Glomerular endothelial cell (primary cell): ENCODE measurements at regions not wholly inside any gene's neighbourhood (a gene's known extent, or its start where the extent isn't known, plus 50 kb on each side); places are given as distances from the start of the nearest gene placed in this dataset.

ENCODE experiments used
- DNase-seq: peaks from one replicate; pipeline ENCODE4 v3.0.0-alpha.2; 2011; ENCODE audit warnings: low read depth, low spot score; ENCODE audit errors: extremely low read depth

DNA sequence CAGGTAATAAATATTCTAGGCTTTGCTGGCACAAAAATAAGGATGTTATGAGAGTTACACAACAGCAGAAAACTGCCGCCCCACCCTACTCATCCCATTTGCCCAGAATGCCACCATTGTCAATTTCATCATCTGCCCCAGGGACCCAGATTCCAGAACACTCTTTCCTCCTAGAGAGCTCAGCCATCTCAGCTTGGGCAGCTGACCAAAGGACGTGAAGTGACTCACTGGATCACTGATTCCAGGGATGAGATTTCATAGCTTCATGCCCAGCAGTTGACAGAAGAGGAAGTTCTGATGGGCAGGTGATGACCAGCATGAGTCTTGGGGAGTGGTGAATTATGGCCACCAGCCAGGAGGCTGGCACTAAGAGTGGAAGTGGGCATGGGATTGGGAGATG lies 450.3 kb downstream of the RMST start:
- DNase-seq, result no peak

DNA sequence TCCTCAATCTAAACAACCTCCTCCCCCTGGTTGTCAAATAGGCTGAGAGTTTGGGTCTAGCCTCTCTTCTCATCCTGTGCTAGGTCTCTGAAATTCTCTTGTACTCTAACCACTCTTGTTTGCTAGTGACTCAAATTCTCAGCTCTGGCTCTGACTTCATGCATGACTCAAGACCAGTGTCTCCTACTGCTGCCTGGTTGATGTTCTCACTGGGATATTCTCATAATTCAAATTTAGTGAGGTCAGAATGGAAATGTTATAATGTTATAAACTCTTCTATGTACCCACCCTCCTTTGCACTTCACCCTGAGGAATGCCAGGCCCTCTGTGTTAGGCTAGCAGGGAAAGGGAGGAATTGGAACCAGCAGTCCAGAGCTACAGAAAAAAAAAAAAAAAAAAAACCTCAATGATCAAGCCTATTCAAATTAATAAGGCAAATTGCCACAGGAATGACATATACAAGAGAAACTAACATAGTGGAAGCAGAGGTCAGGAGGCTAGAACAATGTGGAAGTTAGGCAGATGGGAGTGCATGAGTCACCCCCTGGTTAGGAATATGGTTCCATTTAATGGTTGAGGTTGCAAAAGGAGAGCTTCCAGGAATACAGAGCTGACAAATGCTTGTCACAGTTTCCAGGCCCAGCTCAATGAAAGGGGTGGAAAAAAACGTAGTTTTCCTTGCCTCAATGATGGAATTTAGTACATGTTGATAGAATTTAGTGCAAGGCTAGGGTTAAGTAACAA lies 459.5 kb downstream of the RMST start:
- DNase-seq, result no peak

DNA sequence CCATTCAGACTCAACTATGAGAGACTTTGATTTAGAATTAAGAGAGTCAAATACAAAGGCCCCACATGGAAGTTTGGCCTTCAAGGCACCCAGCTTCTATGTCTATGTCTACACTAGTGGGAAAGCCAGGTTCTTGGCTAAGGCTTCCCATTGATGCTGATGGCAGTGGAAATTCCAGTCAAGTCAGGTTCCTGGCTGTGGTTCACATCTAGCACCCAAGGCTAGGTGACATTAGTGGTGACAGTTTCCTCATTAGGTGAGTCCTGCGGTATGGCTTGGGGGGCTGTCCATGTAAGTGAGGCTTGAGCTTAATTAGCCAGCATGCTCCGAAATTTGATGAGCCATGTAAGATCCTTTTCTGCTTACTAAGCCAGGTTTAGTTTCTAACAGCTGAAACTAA lies 460.9 kb downstream of the RMST start:
- no peak for DNase-seq

DNA sequence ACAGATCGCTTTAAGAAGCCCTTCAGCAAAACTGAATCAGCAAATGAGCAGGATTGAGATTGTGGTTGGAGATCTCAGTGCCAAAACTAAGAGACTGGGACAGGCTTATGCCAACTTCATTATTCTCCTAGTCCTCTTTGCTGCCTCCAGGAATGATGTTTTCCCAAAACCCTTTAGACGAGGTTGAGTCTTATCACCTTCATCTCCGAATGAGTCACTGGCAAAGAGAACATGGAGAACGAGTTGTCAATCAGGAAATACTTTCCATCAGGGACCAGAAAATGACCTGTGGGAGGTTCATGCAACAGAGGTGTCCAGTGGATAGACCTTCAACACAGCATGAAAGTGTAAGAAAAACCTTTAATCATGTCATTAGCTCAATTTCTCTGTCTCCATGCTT lies 461.5 kb downstream of the RMST start:
- no peak for DNase-seq

DNA sequence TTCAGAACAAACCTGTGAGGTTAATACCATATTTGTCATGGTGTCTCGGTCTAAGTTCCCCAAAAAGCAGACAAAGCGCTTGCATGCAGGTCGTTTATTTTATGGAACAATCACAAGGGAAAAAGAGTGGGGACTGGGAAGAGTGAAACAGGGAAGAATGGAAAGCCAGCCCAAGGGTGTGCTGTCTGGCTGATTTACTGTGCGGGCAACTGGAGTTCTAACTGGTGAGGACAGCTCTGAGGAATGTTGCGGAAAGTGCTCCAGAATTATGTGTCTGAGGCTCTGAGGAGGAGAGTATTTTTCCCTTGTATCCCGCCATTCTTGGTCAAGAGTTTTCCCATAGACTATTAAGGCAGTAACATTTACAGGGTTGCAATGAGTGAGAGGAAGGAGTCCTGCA lies 465.4 kb downstream of the RMST start:
- DNase-seq, result no peak

DNA sequence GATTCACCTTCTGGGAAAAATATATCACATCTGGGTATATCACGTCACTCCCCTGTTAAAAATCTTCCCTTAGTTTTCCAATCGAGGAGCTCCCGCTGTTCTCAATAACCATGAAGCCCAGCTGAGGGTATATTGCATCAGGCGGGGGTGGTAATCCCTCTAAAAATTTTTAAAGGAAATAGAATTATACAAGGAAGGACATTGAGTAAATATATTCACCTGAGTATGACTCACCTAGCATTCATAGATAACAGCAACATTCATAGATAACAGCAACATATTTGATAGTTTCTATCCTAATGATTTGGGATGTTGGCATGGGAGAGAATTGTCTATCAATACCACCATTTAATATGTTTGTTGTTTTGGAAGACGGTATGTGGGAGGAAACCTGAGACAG lies 473.6 kb downstream of the RMST start:
- DNase-seq, result no peak

DNA sequence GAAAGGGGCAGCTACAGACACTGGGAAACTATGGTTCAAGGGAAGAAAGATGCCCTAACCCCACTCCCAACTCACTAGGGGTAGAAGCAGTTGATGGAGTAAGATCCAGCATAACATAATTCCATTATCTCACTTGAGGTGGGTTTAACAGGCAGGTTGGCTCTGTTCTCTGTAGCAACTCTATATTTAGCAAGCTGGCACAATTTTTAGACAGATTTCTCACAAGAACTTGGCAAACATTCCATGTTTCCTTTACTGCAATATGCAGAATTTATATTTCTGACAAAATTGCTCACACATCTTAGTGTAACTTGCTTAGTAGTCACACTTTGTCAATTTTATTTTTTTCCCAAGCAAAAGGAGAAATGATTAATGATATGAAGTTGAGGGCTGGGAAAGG lies 475.4 kb downstream of the RMST start:
- DNase-seq, result no peak

DNA sequence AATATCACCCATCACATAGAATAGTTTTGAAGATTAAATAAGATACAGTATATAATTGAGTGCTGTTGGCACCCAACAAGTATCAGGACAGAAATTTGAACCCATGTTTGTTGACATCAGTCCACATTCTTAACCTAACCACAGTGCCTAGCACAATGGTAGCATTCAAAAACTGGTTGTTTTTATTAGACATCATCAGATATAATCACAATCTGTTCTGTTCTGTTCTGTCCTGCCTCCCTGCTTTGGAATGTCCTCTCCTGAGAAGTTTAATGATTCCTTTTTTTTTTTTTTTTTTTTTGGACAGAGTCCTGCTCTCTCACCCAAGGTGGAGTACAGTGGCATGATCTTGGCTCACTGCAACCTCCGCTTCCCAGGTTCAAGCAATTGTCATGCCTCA lies 476.6 kb downstream of the RMST start:
- DNase-seq, result no peak

DNA sequence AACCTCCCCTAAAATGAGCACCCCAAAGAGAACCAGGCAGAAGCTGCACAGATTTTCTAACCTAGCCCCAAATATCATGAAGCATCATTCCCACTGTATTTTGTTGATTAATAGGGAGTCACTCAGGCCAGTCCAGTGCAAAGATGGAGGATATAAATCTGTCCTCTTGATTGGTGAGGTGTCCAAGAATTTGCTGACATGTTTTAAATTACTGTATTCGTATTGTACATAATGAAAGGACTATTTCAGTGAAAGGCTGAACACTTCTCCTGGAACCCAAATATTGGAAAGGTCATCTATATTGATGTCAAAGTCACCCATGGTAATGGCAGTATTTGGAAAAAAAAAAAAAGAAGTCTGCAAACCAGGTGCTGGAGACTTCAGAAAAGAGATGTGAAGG lies 477.5 kb downstream of the RMST start:
- no peak for DNase-seq

DNA sequence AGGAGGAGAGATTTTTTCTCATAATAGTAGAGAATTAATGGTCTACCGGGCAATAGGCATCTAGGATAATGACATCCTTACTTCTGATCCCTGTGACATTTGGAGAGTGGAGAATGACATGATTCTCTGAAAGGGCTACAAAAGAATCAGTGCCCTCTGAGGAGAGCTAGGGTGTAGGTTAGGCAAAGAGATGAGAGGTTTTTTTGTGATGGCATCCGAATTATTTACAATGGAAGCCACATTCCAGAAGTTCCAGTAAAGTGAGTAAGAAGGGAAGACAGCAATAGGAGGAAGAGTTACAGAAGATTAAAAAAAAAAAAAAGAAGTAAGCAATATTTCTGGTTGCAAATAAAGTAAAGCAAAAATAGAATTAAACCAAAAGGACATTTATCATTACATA lies 478.0 kb downstream of the RMST start:
- DNase-seq, result no peak

DNA sequence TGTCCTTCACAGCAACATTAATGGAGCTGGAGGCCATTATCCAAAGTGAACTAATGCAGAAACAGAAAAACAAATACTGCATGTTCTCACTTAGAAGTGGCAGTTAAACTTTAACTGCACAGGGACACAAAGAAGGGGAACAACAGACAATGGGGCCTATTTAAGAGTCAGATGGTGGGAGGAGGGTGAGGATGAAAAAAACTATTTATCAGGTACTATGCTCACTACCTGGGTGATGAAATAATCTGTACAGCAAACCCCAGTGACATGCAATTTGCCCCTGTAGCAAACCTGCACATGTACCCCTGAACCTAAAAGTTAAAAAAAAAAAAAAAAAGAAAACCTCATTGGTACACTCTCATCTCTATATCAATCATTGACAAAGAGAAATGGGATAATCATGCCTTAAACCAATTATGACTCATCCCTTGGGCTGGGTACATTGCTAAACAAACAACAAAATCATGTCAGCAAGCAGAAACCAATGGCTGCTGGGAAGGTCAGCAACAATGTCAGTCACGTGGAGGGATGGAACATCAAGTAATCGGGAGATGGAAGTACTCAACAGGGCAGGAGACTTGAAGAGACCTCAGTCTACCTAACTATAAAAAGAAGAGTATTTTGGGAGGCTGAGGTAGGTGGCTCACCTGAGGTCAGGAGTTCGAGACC lies 479.2 kb downstream of the RMST start:
- DNase-seq, result no peak

DNA sequence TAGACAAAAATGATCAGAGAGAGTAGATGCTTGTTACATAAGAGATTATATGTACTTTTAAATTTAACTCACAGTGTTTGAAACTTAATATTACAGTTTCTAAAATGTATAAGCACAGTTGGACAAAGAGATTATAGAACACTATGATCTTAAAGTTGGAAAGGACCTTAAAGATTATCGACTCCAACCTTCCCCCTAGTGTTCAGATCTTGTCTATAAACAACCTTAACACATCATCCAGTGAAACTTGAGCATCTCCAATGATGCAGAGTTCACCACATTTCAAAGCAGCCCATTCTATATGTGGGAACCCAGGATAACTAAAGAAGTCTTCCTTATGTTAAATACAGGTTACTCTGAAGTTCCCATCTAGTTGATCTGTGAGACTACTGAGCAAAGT lies 480.8 kb downstream of the RMST start:
- DNase-seq, result no peak

DNA sequence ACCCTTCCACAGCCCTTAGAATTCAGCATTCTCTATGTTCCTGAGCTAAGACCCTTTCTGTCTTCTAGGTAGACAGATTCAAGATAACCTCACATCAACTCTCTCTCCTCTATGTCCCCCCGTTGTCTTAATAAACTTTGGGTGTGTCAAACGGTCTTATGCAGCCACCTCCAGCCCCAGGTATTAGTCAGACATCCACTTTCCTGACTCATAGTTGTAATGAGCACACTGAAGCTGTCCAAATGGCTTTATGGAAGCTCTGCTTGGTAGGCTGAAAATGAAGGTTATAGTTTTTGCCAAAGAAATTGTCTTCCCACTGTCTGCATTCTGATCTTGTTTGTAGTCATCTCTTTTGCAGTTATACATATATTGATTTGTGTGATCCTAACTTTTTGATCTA lies 482.0 kb downstream of the RMST start:
- DNase-seq, result no peak

DNA sequence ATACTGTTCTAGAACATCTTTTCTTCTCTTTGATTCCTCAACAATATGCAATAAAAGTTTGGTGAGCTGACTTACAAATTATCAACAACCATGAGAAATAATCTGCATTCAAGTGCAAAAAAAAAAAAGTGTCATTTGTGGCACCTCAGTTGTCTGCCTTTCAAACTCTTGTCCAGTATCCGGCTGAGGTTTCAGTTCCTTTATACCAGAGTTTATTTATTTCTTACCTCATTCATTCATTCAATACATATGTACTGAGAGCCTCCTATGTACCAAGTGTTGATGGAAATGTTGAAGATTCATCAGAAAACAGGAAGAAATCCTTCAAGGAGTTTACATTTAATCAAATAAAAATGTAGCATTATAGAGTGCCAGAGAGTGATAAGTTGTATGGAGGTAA lies 484.1 kb downstream of the RMST start:
- DNase-seq, result no peak

DNA sequence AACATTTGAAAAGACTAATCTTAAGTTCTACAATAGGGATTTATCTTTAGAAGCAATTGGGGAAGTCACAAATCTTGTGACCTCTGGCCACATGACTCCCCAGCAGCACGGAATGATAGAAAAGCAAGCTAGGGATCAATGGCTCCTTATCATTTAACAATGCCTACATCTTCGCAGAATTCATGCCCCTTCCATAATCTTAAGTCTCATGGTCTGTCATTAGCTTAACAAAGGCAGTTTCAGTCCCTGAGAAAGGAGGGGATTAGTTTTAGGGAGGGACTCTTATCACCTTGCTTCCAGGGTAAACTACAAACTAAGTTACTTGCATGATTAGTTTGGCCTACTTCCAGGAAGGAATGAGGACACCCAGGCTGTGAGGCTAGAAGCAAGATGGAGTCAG lies 486.0 kb downstream of the RMST start:
- no peak for DNase-seq

DNA sequence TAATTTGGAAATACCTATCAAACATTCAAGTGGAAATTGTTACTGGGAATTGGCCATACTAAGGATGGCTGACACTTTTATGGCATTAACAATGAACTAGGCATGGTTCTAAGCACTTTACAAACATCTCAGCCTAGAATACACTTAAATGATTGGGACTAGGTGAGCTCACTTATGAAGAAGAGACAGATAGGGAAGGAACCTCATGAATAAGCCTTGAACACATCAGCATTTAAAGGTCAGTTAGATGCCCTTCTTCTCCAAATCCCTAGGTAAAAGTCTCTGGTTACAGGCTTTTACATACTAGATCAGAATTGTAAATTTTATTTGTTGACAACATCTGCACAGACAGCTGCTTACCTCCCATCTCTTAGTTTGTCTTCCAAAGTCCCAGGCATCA lies 488.6 kb downstream of the RMST start:
- DNase-seq, result no peak

DNA sequence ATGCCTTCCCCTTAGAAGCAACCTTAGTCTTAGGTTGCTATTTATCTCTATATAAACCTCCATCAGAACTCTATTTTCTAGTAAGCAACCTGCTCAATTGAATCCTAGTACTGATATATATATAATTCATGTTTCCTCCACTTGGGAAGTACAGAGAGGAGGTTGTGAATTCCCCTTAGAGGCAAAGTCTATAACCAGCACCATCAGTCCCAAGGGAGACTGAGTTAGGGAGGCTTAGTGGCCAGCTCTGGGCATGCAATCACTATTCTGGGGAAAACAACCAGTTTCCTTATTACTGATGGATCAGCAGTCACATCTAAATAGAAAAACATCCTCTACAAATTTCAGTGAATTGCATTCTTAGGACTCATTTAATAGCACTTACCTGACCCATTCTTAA lies 489.1 kb downstream of the RMST start:
- DNase-seq, result no peak

DNA sequence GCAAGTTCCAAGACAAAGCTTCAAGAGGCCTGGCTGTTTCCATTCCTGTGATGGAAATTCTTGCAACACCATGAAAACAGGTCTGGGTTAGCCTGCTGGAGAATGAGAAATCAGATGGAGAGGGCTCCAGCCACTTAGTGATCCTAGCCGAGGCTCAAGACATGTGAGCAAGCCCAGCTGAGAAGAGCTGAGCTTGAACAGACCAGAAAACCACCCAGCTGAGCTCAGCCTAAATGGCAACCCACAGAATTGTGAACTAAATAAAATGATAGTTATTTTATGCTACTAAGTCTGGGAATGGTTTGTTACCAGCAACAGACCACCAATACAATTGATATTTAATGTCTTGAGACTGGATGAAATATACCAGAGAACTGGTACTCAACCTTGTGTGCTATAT lies 494.5 kb downstream of the RMST start:
- no peak for DNase-seq

DNA sequence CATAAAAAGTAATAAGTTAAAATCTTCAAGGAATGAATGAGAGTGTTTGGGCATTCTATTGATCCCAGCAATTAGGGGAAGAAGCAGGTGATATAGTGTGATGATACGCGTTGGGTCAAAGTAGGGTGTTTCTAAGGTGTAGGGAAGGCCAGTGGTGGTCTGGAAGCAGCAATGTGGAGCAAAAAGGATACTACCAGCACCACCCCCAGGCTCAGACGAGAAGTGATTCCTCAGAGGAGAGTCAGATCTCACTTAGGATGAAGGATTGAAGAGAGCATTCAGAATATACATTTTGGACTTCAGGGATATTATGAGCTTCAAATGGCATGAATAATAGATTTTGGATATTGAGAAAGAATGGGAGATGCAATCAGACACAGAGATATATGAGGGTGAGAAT lies 497.6 kb downstream of the RMST start:
- DNase-seq, result no peak

DNA sequence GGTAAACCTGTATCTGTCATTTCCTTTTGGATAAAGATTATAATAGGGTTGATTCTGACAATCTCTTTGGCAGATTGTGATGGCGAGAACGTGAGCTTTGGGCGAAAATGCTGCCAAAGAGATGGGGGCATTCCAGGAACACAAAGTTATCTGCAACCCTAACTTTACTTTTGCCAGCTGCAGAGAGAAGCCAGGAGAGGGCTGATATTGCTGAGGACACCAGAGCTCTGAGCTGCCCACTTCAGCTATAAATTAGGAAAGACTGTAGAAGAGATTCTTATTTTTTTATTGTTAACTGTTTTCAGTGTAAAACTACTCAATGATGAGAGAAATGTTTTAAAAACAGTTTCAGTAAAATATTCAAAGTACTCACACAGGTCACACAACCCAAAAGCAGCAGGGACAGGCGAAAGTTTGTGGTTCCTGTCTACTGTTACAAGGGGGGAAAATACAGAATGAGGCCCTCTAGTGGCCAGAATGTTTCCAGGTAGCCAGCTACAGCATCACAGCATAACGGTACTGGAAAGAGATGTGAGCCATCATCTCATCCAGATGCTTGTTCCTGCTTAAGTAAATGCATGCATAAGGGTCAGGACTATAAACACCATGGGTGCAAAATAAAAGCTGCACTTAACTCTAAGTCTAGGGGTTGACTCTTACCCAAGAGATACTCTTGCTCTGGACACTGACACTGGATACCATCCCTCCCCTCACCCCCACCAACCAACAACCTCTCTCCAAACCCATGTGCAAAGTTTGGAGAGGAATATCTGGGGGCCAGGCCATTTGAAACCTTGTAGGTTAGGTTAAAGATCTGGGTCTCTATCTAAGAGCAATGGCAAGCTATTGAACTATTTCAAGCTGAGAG lies 498.4 kb downstream of the RMST start:
- no peak for DNase-seq

DNA sequence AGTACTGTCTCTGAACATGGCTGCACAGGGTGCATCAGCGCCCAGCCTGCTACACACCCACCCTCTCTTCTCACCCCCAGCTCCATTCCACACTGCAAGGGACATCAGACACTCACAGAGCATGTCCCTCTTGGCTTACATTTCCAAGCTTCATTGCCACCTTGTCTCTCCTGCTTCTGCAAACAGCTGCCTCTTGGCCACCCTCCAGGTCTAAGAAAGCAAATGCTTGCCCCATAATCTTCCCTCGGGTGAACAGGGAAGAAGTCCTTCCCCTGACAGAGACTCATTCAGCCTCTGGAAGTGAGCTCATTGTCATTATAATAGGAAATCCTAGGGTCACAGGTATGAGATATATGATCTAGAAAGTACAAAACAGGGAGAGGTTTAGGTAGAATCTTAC lies 505.2 kb downstream of the RMST start:
- no peak for DNase-seq

DNA sequence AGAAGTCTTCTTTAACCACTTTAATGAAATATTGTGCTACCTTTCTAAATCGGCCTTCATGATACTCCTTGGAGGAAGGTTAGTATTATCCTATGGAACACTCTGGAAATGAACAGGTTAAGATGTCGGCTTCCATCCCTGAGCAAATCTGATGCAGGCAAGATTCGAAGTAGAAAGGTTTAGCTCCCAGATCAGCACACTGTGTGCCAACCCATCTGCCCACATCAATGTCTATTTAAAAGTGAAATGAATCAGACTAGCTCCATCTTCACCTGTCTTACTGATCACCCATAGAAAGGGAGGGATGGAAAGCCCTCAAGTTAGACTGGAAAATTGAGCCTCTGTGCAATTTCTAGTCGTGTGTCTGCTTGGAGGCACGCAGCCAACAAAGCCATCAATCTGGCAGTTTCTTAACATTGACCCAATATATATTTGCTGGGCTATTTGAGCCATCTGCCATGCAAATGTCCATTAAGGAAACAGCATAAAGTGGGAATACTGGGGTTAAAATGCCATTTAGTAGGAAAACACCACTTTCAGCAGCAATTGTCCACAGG lies 506.1 kb downstream of the RMST start:
- DNase-seq, result no peak
